ENCODE measurements at regions not wholly inside any gene's neighbourhood (a gene's known extent, or its start where the extent isn't known, plus 50 kb on each side); places are given as distances from the start of the nearest gene placed in this dataset.

DNA sequence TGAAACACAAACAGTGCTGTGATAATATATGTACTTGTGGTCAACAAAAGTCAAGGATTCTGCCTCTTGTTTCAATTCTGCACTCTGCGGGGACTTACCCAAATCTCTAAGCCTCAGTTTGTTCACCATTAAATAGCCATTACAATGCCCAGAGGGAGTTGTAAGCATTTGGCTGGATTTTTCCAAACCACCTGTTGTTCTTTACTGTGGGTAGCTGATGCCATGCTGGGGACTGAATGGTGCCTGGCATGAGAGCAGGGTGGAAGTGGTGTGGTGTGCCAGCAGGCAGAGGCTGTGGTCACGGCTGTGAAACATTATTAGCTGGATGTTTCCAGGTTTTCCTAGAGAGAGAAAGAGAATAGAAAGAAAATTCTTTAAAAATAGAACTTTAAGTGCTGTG lies 60.7 kb upstream of the PAK3 start:
- TF ChIP-seq, protein P1, sequence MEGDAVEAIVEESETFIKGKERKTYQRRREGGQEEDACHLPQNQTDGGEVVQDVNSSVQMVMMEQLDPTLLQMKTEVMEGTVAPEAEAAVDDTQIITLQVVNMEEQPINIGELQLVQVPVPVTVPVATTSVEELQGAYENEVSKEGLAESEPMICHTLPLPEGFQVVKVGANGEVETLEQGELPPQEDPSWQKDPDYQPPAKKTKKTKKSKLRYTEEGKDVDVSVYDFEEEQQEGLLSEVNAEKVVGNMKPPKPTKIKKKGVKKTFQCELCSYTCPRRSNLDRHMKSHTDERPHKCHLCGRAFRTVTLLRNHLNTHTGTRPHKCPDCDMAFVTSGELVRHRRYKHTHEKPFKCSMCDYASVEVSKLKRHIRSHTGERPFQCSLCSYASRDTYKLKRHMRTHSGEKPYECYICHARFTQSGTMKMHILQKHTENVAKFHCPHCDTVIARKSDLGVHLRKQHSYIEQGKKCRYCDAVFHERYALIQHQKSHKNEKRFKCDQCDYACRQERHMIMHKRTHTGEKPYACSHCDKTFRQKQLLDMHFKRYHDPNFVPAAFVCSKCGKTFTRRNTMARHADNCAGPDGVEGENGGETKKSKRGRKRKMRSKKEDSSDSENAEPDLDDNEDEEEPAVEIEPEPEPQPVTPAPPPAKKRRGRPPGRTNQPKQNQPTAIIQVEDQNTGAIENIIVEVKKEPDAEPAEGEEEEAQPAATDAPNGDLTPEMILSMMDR (IDR thresholded peaks at IDR 0.05; ENCODE audit: low read depth, low read length) = no peak
- no peak for TF ChIP-seq POLR2A (IDR thresholded peaks at IDR 0.05; ENCODE audit: extremely low read depth, insufficient read length)

All from NB4 (cell line).